WERI-Rb-1 (cell line): ENCODE measurements at regions not wholly inside any gene's neighbourhood (a gene's known extent, or its start where the extent isn't known, plus 50 kb on each side); places are given as distances from the start of the nearest gene placed in this dataset.

Experiments
- DNase-seq: peaks from one replicate; pipeline ENCODE4 v3.0.0-alpha.2; 2020
- H3K27ac ChIP-seq: fragments of 250-450 bp; sonication (Bioruptor Pico); 2 replicates; pipeline ENCODE4 v1.5.1; 2020; ENCODE audit warnings: mild to moderate bottlenecking, moderate library complexity
- H3K27me3 ChIP-seq: fragments of 250-450 bp; sonication (Bioruptor Pico); 2 replicates; pipeline ENCODE4 v1.5.1; 2021; ENCODE audit warnings: mild to moderate bottlenecking, low read depth, moderate library complexity; ENCODE audit not compliant: insufficient read depth, severe bottlenecking
- H3K36me3 ChIP-seq: fragments of 250-450 bp; sonication (Bioruptor Pico); 2 replicates; pipeline ENCODE4 v1.5.1; 2020; ENCODE audit warnings: mild to moderate bottlenecking, moderate library complexity
- H3K4me3 ChIP-seq: 2 replicates; pipeline ENCODE4 v1.5.1; 2011; ENCODE audit warnings: low read depth, mild to moderate bottlenecking, control low read depth, low read length
- H3K9me3 ChIP-seq: fragments of 250-450 bp; sonication (Bioruptor Pico); 2 replicates; pipeline ENCODE4 v1.5.1; 2021; ENCODE audit warnings: mild to moderate bottlenecking, moderate library complexity; ENCODE audit not compliant: severe bottlenecking
- CTCF ChIP-seq: IDR thresholded peaks from 2 replicates; pipeline ENCODE4 v1.5.1; 2011; ENCODE audit warnings: low read depth, mild to moderate bottlenecking, control low read depth, inconsistent platforms, low read length

- Histone ChIP-seq H3K4me3 (no peak overlapping the region), H3K9me3 (no peaks in the 10 kb centered on the region), H3K36me3 (no peaks in the 10 kb centered on the region), H3K27ac (no peak overlapping the region), H3K27me3 (no peaks in the 10 kb centered on the region)
- DNase-seq: no peak
- no peak for TF ChIP-seq CTCF
Observed at GRCh38 chr14:87566991-87567390, 426.0 kb downstream of the GALC start.

- Histone ChIP-seq H3K27ac (no peak overlapping the region), H3K36me3 (no peaks in the 10 kb centered on the region), H3K27me3 (no peaks in the 10 kb centered on the region), H3K4me3 (no peak overlapping the region), H3K9me3 (no peaks in the 10 kb centered on the region)
- DNase-seq: no peak
- no peak for TF ChIP-seq CTCF
Observed at GRCh38 chr14:87547536-87547935, 445.4 kb downstream of the GALC start.

- no peak overlapping the region for H3K4me3 ChIP-seq
- no peaks in the 10 kb centered on the region for H3K36me3 ChIP-seq
- TF ChIP-seq CTCF: no peak
- no peak for DNase-seq
- H3K27me3 ChIP-seq: no peaks in the 10 kb centered on the region
- H3K27ac ChIP-seq: no peak overlapping the region
- H3K9me3 ChIP-seq: no peaks in the 10 kb centered on the region
Observed at GRCh38 chr14:87542288-87542687, 450.7 kb downstream of the GALC start.

- Histone ChIP-seq H3K4me3 (no peak overlapping the region), H3K27ac (no peak overlapping the region), H3K9me3 (no peaks in the 10 kb centered on the region), H3K36me3 (no peaks in the 10 kb centered on the region), H3K27me3 (no peaks in the 10 kb centered on the region)
- no peak for DNase-seq
- TF ChIP-seq CTCF: no peak
Observed at GRCh38 chr14:87540339-87540738, 452.6 kb downstream of the GALC start.

- no peak for DNase-seq
- H3K4me3 ChIP-seq: no peak overlapping the region
- no peaks in the 10 kb centered on the region for H3K36me3 ChIP-seq
- no peaks in the 10 kb centered on the region for H3K9me3 ChIP-seq
- H3K27ac ChIP-seq: no peak overlapping the region
- no peak for TF ChIP-seq CTCF
- H3K27me3 ChIP-seq: no peaks in the 10 kb centered on the region
Observed at GRCh38 chr14:87529081-87529480, 463.9 kb downstream of the GALC start.

- no peaks in the 10 kb centered on the region for H3K9me3 ChIP-seq
- no peaks in the 10 kb centered on the region for H3K36me3 ChIP-seq
- H3K27ac ChIP-seq: no peak overlapping the region
- no peak for DNase-seq
- no peaks in the 10 kb centered on the region for H3K27me3 ChIP-seq
- no peak for TF ChIP-seq CTCF
- H3K4me3 ChIP-seq: no peak overlapping the region
Observed at GRCh38 chr14:87526731-87527130, 466.3 kb downstream of the GALC start.
